SK-N-SH (cell line): ENCODE measurements at regions not wholly inside any gene's neighbourhood (a gene's known extent, or its start where the extent isn't known, plus 50 kb on each side); places are given as distances from the start of the nearest gene placed in this dataset.

Source experiments
- CTCF ChIA-PET: fragments of 300-600, 350-600 bp; formaldehyde crosslinking; extraction: SDS; loops from one replicate; lab custom pipeline; 2021; lab: Yijun Ruan, JAX
- POLR2A ChIA-PET: fragments of 350-600 bp; sonication (Branson Sonifier 250); formaldehyde crosslinking; extraction: SDS; loops from one replicate; lab custom pipeline; 2020; ENCODE audit warnings: antibody characterized with exemption, inconsistent platforms; lab: Yijun Ruan, JAX
- DNase-seq: peaks from one replicate; pipeline ENCODE4 v3.0.0; 2012
- H2AFZ ChIP-seq: fragments of 200-600 bp; sonication (generic); 2 replicates; pipeline ENCODE4 v1.8.1; 2016; ENCODE audit warnings: antibody characterized with exemption, mild to moderate bottlenecking, low read depth
- H3F3A ChIP-seq: fragments of 200-600 bp; sonication (generic); replicated peaks from 2 replicates; pipeline ENCODE3; 2016; ENCODE audit warnings: antibody characterized with exemption, mild to moderate bottlenecking; ENCODE audit not compliant: insufficient read depth
- H3K27ac ChIP-seq, 2 experiments: fragments of 200-500 bp in 1 of 2; fragments of 200-600 bp in 1 of 2; sonication (Bioruptor generic) in 1 of 2; sonication (generic), shearing (Covaris generic) in 1 of 2; 2 replicates each; pipeline versions ENCODE4 v1.5.1 to v1.6.1; 2014 to 2016; ENCODE audit warnings: low read depth in 2 of 2, inconsistent platforms in 1 of 2, low read length in 1 of 2, mild to moderate bottlenecking in 1 of 2, mixed read lengths in 1 of 2
- H3K27me3 ChIP-seq: fragments of 200-600 bp; sonication (generic), shearing (Covaris generic); 2 replicates; pipeline ENCODE4 v1.6.1; 2016; ENCODE audit warnings: mixed run types; ENCODE audit not compliant: insufficient read depth
- H3K36me3 ChIP-seq, 2 experiments: fragments of 200-500 bp in 1 of 2; fragments of 200-600 bp in 1 of 2; sonication (Bioruptor generic) in 1 of 2; sonication (generic) in 1 of 2; replicated peaks in 1 of 2; 2 replicates each; pipeline versions ENCODE3 to v1.5.1; 2014 to 2016; ENCODE audit warnings: low read length in 1 of 2, mild to moderate bottlenecking in 1 of 2; ENCODE audit not compliant: insufficient read depth in 2 of 2, control insufficient read depth in 1 of 2
- H3K4me1 ChIP-seq, 2 experiments: fragments of 200-500 bp in 1 of 2; fragments of 200-600 bp in 1 of 2; sonication (Bioruptor generic) in 1 of 2; sonication (generic), shearing (Covaris generic) in 1 of 2; 2 replicates each; pipeline versions ENCODE4 v1.5.1 to v1.6.1; 2014 to 2016; ENCODE audit warnings: low read depth in 1 of 2, low read length in 1 of 2, mixed run types in 1 of 2; ENCODE audit not compliant: insufficient read depth in 2 of 2, control insufficient read depth in 1 of 2
- H3K4me2 ChIP-seq: fragments of 200-600 bp; sonication (generic), shearing (Covaris generic); 2 replicates; pipeline ENCODE4 v1.6.1; 2017; ENCODE audit warnings: mixed run types
- H3K4me3 ChIP-seq, 2 experiments: fragments of 200-500 bp in 1 of 2; fragments of 200-600 bp in 1 of 2; sonication (Bioruptor generic) in 1 of 2; sonication (generic), shearing (Covaris generic) in 1 of 2; 2 replicates each; pipeline versions ENCODE4 v1.5.1 to v1.8.1; 2014 to 2016; ENCODE audit warnings: low read depth in 2 of 2, inconsistent platforms in 1 of 2, low read length in 1 of 2, mild to moderate bottlenecking in 1 of 2, mixed read lengths in 1 of 2, moderate library complexity in 1 of 2
- H3K79me2 ChIP-seq: fragments of 200-600 bp; sonication (generic); 2 replicates; pipeline ENCODE4 v1.8.1; 2017; ENCODE audit warnings: mild to moderate bottlenecking; ENCODE audit not compliant: insufficient read depth
- H3K9ac ChIP-seq: fragments of 200-600 bp; sonication (generic); 2 replicates; pipeline ENCODE4 v1.6.1; 2017; ENCODE audit warnings: mixed run types
- H3K9me2 ChIP-seq: fragments of 200-600 bp; sonication (generic); 2 replicates; pipeline ENCODE4 v1.6.1; 2017; ENCODE audit warnings: mixed run types
- H3K9me3 ChIP-seq: fragments of 200-600 bp; sonication (generic); 2 replicates; pipeline ENCODE4 v1.6.1; 2017; ENCODE audit warnings: mixed run types, mild to moderate bottlenecking, moderate library complexity
- H4K20me1 ChIP-seq: fragments of 200-600 bp; sonication (generic); 2 replicates; pipeline ENCODE4 v1.6.1; 2017; ENCODE audit warnings: mild to moderate bottlenecking, mixed run types; ENCODE audit not compliant: insufficient read depth
- CHD2 ChIP-seq: fragments of 150-350 bp; IDR thresholded peaks from 2 replicates; pipeline ENCODE4 v1.6.1; 2018; ENCODE audit warnings: low read length; ENCODE audit not compliant: partially characterized antibody
- CTCF ChIP-seq: fragments of 200-600 bp; sonication (generic); IDR thresholded peaks from 2 replicates; pipeline ENCODE4 v1.6.1; 2017; ENCODE audit warnings: antibody characterized with exemption, mild to moderate bottlenecking, moderate library complexity
- EP300 ChIP-seq, 2 experiments: IDR thresholded peaks; 2 replicates each; pipeline versions ENCODE4 v1.4.0 to v1.6.1; 2012; ENCODE audit warnings: borderline replicate concordance in 1 of 2, low read depth in 1 of 2, low read length in 1 of 2
- FOXJ3 ChIP-seq: sonication (generic); formaldehyde crosslinking; IDR thresholded peaks from 2 replicates; pipeline ENCODE4 v1.5.1; 2020; ENCODE audit warnings: mild to moderate bottlenecking, missing genetic modification reagents
- FOXM1 ChIP-seq: IDR thresholded peaks from 2 replicates; pipeline ENCODE4 v1.4.0; 2012; ENCODE audit warnings: low read depth, mild to moderate bottlenecking
- GATA2 ChIP-seq: sonication (generic); formaldehyde crosslinking; IDR thresholded peaks from 2 replicates; pipeline ENCODE4 v1.5.0; 2020; ENCODE audit warnings: mild to moderate bottlenecking, missing genetic modification reagents
- IRF3 ChIP-seq: fragments of 150-350 bp; IDR thresholded peaks from 2 replicates; pipeline ENCODE4 v1.6.1; 2016; ENCODE audit warnings: mild to moderate bottlenecking, low read depth, low read length
- JUND ChIP-seq: IDR thresholded peaks from 2 replicates; pipeline ENCODE4 v1.4.0; 2012
- MEF2A ChIP-seq: IDR thresholded peaks from 2 replicates; pipeline ENCODE4 v1.4.0; 2012; ENCODE audit warnings: low read depth, borderline replicate concordance
- NFIC ChIP-seq: IDR thresholded peaks from 2 replicates; pipeline ENCODE4 v1.4.0; 2012; ENCODE audit warnings: borderline replicate concordance
- NRF1 ChIP-seq: IDR thresholded peaks from 2 replicates; pipeline ENCODE4 v1.6.1; 2012; ENCODE audit warnings: low read depth, mild to moderate bottlenecking, low read length
- PBX3 ChIP-seq: IDR thresholded peaks from 2 replicates; pipeline ENCODE4; 2012
- RAD21 ChIP-seq: IDR thresholded peaks from 2 replicates; pipeline ENCODE4 v1.6.1; 2012; ENCODE audit warnings: mild to moderate bottlenecking, low read length
- RCOR1 ChIP-seq: fragments of 150-350 bp; IDR thresholded peaks from 2 replicates; pipeline ENCODE4 v1.6.1; 2017; ENCODE audit warnings: antibody characterized with exemption, low read length
- RFX5 ChIP-seq: IDR thresholded peaks from 2 replicates; pipeline ENCODE4 v1.6.1; 2012; ENCODE audit warnings: mild to moderate bottlenecking, improper control_type of control experiment, low read length
- RXRA ChIP-seq: IDR thresholded peaks from 2 replicates; pipeline ENCODE4 v1.4.0; 2012; ENCODE audit warnings: low read depth, mild to moderate bottlenecking, borderline replicate concordance
- SIN3A ChIP-seq: IDR thresholded peaks from 2 replicates; pipeline ENCODE4 v1.6.1; 2012; ENCODE audit warnings: low read depth, mild to moderate bottlenecking, low read length, moderate library complexity, borderline replicate concordance
- SMC3 ChIP-seq: IDR thresholded peaks from 2 replicates; pipeline ENCODE4 v1.6.1; 2012; ENCODE audit warnings: low read depth, low read length, improper control_type of control experiment
- TEAD4 ChIP-seq: IDR thresholded peaks from 2 replicates; pipeline ENCODE4 v1.4.0; 2012; ENCODE audit warnings: mild to moderate bottlenecking, borderline replicate concordance; ENCODE audit not compliant: insufficient read depth
- USF1 ChIP-seq: IDR thresholded peaks from 2 replicates; pipeline ENCODE4 v1.4.0; 2012; ENCODE audit warnings: low read depth, borderline replicate concordance
- USF2 ChIP-seq: fragments of 150-350 bp; IDR thresholded peaks from 2 replicates; pipeline ENCODE4 v1.6.1; 2017; ENCODE audit warnings: antibody characterized with exemption, low read length, low read depth, borderline replicate concordance
- ZBTB33 ChIP-seq: IDR thresholded peaks from 2 replicates; pipeline ENCODE4 v1.4.0; 2012; ENCODE audit warnings: low read depth, borderline replicate concordance
- WGBS: methylation state at CpG from one replicate; pipeline ENCODE4 v1.1.6; 2017; ENCODE audit warnings: low lambda C conversion rate; 5-methylcytosine and 5-hydroxymethylcytosine counted together

- Histone ChIP-seq H3K79me2 (no peaks in the 10 kb centered on the region), H3K4me1 (no peaks in the 10 kb centered on the region), H3F3A (no peaks in the 10 kb centered on the region), H2AFZ (no peak overlapping the region), H3K9me3 (no peaks in the 10 kb centered on the region), H3K9me2 (no peaks in the 10 kb centered on the region), H3K9ac (no peak overlapping the region), H3K27me3 (no peaks in the 10 kb centered on the region), H3K4me3 (no peak overlapping the region), H4K20me1 (no peaks in the 10 kb centered on the region), H3K27ac (no peak overlapping the region), H3K4me2 (no peak overlapping the region), H3K36me3 (no peaks in the 10 kb centered on the region)
- ChIA-PET CTCF (no interaction called here), POLR2A (no interaction called here)
- WGBS = 40% methylated on average over 3 of the region's 3 CpGs
- no peak for TF ChIP-seq RFX5
- no peak for TF ChIP-seq IRF3
- no peak for TF ChIP-seq ZBTB33
- DNase-seq = no peak
Observed at GRCh38 chr2:59967691-59968090, 585.8 kb downstream of the BCL11A start.

- Histone ChIP-seq H3K79me2 (no peaks in the 10 kb centered on the region), H3K27me3 (no peaks in the 10 kb centered on the region), H3F3A (no peaks in the 10 kb centered on the region), H3K4me3 (no peak overlapping the region), H3K9me3 (no peaks in the 10 kb centered on the region), H3K27ac (no peak overlapping the region), H3K36me3 (no peaks in the 10 kb centered on the region), H3K4me1 (no peaks in the 10 kb centered on the region), H4K20me1 (no peaks in the 10 kb centered on the region), H3K4me2 (no peak overlapping the region), H3K9me2 (no peaks in the 10 kb centered on the region), H2AFZ (no peak overlapping the region), H3K9ac (no peak overlapping the region)
- POLR2A ChIA-PET = no interaction called here
- no peak for TF ChIP-seq CHD2
- no peak for TF ChIP-seq PBX3
- TF ChIP-seq MEF2A = no peak
- no peak for TF ChIP-seq RFX5
- TF ChIP-seq FOXM1 = no peak
- TF ChIP-seq RCOR1 = no peak
- TF ChIP-seq RAD21 = no peak
- no peak for TF ChIP-seq NRF1
- no peak for TF ChIP-seq USF2
- TF ChIP-seq CTCF = no peak
- TF ChIP-seq USF1 = no peak
- no peak for TF ChIP-seq TEAD4
- TF ChIP-seq SIN3A = no peak
- TF ChIP-seq GATA2 (CRISPR knock-in tag) = no peak
- no peak for TF ChIP-seq RXRA
- no peak for TF ChIP-seq JUND
- no peak for TF ChIP-seq SMC3
- TF ChIP-seq FOXJ3 (CRISPR knock-in tag) = no peak
- TF ChIP-seq EP300 (IDR thresholded peaks at IDR 0.05; ENCODE audit: borderline replicate concordance in 1 of 2, low read depth in 1 of 2, low read length in 1 of 2) = no peak
- no peak for TF ChIP-seq NFIC
- DNase-seq = no peak
- CTCF ChIA-PET = no interaction called here
Observed at GRCh38 chr2:59963157-59963556, 590.3 kb downstream of the BCL11A start.
